GM23338 (cell line): ENCODE measurements at regions not wholly inside any gene's neighbourhood (a gene's known extent, or its start where the extent isn't known, plus 50 kb on each side); places are given as distances from the start of the nearest gene placed in this dataset.
"Not testable (repeated sequence)": the region's sequence is repeated elsewhere in the genome, so short reads cannot be mapped to it uniquely, and the experiment has no call there.

Experiments
- CREB1 ChIP-seq: fragments of 250-450 bp; sonication (Bioruptor Pico); IDR thresholded peaks from 2 replicates; pipeline ENCODE4 v1.5.0; 2020; ENCODE audit warnings: low read depth, mild to moderate bottlenecking, moderate library complexity
- EZH2 ChIP-seq: fragments of 200-600 bp; sonication (generic); IDR thresholded peaks from one replicate; pipeline ENCODE4 v1.8.0; 2017; ENCODE audit warnings: antibody characterized with exemption, mild to moderate bottlenecking, low read depth; ENCODE audit not compliant: unreplicated experiment
- EZH2phosphoT487 ChIP-seq: fragments of 200-600 bp; sonication (generic); IDR thresholded peaks from one replicate; pipeline ENCODE4 v1.8.1; 2018; ENCODE audit warnings: antibody characterized with exemption; ENCODE audit not compliant: unreplicated experiment
- JUNB ChIP-seq: IDR thresholded peaks from one replicate; pipeline ENCODE4 v1.6.1; 2016; ENCODE audit warnings: antibody characterized with exemption; ENCODE audit not compliant: unreplicated experiment
- NANOG ChIP-seq: IDR thresholded peaks from 2 replicates; pipeline ENCODE4 v1.6.1; 2016; ENCODE audit warnings: antibody characterized with exemption, borderline replicate concordance
- POLR2AphosphoS5 ChIP-seq: IDR thresholded peaks from 2 replicates; pipeline ENCODE4 v1.6.1; 2016; ENCODE audit warnings: antibody characterized with exemption, low read depth
- REST ChIP-seq: IDR thresholded peaks from one replicate; pipeline ENCODE4 v1.6.1; 2018; ENCODE audit warnings: antibody characterized with exemption; ENCODE audit not compliant: unreplicated experiment
- STAT1 ChIP-seq: IDR thresholded peaks from one replicate; pipeline ENCODE4 v1.6.1; 2016; ENCODE audit warnings: antibody characterized with exemption; ENCODE audit not compliant: unreplicated experiment
- ZNF331 ChIP-seq: fragments of 250-450 bp; sonication (Bioruptor Pico); IDR thresholded peaks from 2 replicates; pipeline ENCODE4 v1.5.0; 2020; ENCODE audit warnings: low read depth, mild to moderate bottlenecking, moderate library complexity
- TF ChIP-seq, protein P1 (sequence below), 2 experiments: fragments of 200-600 bp in 1 of 2; sonication (generic) in 1 of 2; conservative IDR thresholded peaks; 2 replicates each; pipeline versions ENCODE4 v1.5.1 to v1.6.1; 2016 to 2017; ENCODE audit warnings: antibody characterized with exemption in 2 of 2, low read depth in 2 of 2, mild to moderate bottlenecking in 2 of 2, moderate library complexity in 1 of 2

DNA sequence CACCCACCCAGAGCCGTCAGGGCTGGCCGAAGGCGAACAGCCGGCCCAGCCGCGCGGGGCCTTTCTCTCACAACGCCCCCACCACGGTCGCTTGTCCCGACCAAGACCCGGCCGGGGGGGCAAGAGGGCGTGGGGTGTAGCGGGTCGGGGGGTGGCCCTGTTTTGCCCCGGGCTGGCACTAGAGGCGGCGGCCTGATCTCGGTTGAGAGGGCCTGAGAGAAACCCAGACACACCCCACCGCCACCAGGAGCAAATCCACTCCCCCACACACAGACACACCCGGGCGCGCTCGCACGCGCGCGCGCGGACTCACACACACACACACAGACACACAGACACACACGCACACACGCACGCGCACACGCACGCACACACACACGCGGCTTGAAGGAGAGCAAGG is 97.8 kb upstream of the RHOU start:
- TF ChIP-seq ZNF331 (CRISPR knock-in tag); EZH2; EZH2phosphoT487; REST; JUNB; POLR2AphosphoS5; STAT1; NANOG; CREB1 (CRISPR knock-in tag): not testable (repeated sequence)
- TF ChIP-seq, protein P1, sequence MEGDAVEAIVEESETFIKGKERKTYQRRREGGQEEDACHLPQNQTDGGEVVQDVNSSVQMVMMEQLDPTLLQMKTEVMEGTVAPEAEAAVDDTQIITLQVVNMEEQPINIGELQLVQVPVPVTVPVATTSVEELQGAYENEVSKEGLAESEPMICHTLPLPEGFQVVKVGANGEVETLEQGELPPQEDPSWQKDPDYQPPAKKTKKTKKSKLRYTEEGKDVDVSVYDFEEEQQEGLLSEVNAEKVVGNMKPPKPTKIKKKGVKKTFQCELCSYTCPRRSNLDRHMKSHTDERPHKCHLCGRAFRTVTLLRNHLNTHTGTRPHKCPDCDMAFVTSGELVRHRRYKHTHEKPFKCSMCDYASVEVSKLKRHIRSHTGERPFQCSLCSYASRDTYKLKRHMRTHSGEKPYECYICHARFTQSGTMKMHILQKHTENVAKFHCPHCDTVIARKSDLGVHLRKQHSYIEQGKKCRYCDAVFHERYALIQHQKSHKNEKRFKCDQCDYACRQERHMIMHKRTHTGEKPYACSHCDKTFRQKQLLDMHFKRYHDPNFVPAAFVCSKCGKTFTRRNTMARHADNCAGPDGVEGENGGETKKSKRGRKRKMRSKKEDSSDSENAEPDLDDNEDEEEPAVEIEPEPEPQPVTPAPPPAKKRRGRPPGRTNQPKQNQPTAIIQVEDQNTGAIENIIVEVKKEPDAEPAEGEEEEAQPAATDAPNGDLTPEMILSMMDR (conservative IDR thresholded peaks at IDR 0.05; ENCODE audit: low read depth in 2 of 2) = not testable (repeated sequence)
